ENCODE measurements at regions not wholly inside any gene's neighbourhood (a gene's known extent, or its start where the extent isn't known, plus 50 kb on each side); places are given as distances from the start of the nearest gene placed in this dataset.

DNA sequence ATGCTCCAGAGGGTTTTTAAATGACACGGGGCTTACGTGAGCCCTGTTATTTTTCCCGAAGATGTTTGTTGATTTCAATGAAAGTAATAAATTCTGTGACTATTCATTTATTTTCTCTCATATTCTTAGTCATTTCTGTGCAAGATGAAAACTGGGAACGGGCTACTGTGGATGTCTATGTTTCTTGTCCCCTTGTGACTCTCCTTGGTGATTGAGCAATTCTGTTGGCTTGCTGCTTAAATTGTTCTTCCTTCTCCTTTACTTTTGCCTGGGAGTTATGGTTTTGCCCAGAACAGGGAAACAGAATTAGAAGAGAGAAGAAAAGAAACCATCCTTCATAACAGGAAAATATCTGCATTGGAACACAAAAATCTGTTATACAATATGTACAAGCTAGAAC, 508.2 kb upstream of the DSEL start:
- TF ChIP-seq, protein P1, sequence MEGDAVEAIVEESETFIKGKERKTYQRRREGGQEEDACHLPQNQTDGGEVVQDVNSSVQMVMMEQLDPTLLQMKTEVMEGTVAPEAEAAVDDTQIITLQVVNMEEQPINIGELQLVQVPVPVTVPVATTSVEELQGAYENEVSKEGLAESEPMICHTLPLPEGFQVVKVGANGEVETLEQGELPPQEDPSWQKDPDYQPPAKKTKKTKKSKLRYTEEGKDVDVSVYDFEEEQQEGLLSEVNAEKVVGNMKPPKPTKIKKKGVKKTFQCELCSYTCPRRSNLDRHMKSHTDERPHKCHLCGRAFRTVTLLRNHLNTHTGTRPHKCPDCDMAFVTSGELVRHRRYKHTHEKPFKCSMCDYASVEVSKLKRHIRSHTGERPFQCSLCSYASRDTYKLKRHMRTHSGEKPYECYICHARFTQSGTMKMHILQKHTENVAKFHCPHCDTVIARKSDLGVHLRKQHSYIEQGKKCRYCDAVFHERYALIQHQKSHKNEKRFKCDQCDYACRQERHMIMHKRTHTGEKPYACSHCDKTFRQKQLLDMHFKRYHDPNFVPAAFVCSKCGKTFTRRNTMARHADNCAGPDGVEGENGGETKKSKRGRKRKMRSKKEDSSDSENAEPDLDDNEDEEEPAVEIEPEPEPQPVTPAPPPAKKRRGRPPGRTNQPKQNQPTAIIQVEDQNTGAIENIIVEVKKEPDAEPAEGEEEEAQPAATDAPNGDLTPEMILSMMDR (IDR thresholded peaks at IDR 0.05): no peak
- TF ChIP-seq POLR2A (IDR thresholded peaks at IDR 0.05): no peak

All from Peyer's patch (tissue), 4 donors.